ENCODE measurements at regions not wholly inside any gene's neighbourhood (a gene's known extent, or its start where the extent isn't known, plus 50 kb on each side); places are given as distances from the start of the nearest gene placed in this dataset.

- TF ChIP-seq EZH2phosphoT487 (IDR thresholded peaks at IDR 0.05; ENCODE audit: borderline replicate concordance, low read length) (no peak), CTCF (IDR thresholded peaks at IDR 0.05; ENCODE audit: low read depth, low read length, poor library complexity, severe bottlenecking) (no peak)
- Histone ChIP-seq H3K36me3 (ENCODE audit: control insufficient read depth, low read length) (no peaks in the 10 kb centered on the region), H3K4me1 (ENCODE audit: control insufficient read depth, low read length) (no peaks in the 10 kb centered on the region), H3K27ac (ENCODE audit: low read depth, low read length) (no peak overlapping the region), H4K20me1 (ENCODE audit: control insufficient read depth, insufficient read depth, low read depth, low read length) (no peaks in the 10 kb centered on the region), H3K79me2 (ENCODE audit: control insufficient read depth, low read length) (no peaks in the 10 kb centered on the region), H3F3A (ENCODE audit: control insufficient read depth, insufficient read depth) (no peaks in the 10 kb centered on the region), H3K4me3 (ENCODE audit: low read length) (no peak overlapping the region), H3K9me3 (ENCODE audit: control insufficient read depth, insufficient read depth, low read length) (no peaks in the 10 kb centered on the region), H3K4me2 (ENCODE audit: low read length) (no peak overlapping the region), H3K9me2 (replicated peaks; ENCODE audit: control insufficient read depth, low read length) (no peaks in the 10 kb centered on the region), H3K27me3 (ENCODE audit: control insufficient read depth, low read length) (no peaks in the 10 kb centered on the region)
These were observed 247.3 kb downstream of the DSEL start for GRCh38 chr18:67269206-67269605.

GRCh38 chr18:67268530-67268929 lies 248.0 kb downstream of the DSEL start:
- no peaks in the 10 kb centered on the region for H3K4me1 ChIP-seq (ENCODE audit: control insufficient read depth, low read length)
- H3K9me3 ChIP-seq (ENCODE audit: control insufficient read depth, insufficient read depth, low read length) = no peaks in the 10 kb centered on the region
- H3K27ac ChIP-seq (ENCODE audit: low read depth, low read length) = no peak overlapping the region
- TF ChIP-seq CTCF (IDR thresholded peaks at IDR 0.05; ENCODE audit: low read depth, low read length, poor library complexity, severe bottlenecking) = no peak
- TF ChIP-seq EZH2phosphoT487 (IDR thresholded peaks at IDR 0.05; ENCODE audit: borderline replicate concordance, low read length) = no peak
- no peaks in the 10 kb centered on the region for H4K20me1 ChIP-seq (ENCODE audit: control insufficient read depth, insufficient read depth, low read depth, low read length)
- H3K9me2 ChIP-seq (replicated peaks; ENCODE audit: control insufficient read depth, low read length) = no peaks in the 10 kb centered on the region
- no peaks in the 10 kb centered on the region for H3K36me3 ChIP-seq (ENCODE audit: control insufficient read depth, low read length)
- H3K27me3 ChIP-seq (ENCODE audit: control insufficient read depth, low read length) = no peaks in the 10 kb centered on the region
- H3K79me2 ChIP-seq (ENCODE audit: control insufficient read depth, low read length) = no peaks in the 10 kb centered on the region
- H3K4me3 ChIP-seq (ENCODE audit: low read length) = no peak overlapping the region
- no peaks in the 10 kb centered on the region for H3F3A ChIP-seq (ENCODE audit: control insufficient read depth, insufficient read depth)
- no peak overlapping the region for H3K4me2 ChIP-seq (ENCODE audit: low read length)

DNA sequence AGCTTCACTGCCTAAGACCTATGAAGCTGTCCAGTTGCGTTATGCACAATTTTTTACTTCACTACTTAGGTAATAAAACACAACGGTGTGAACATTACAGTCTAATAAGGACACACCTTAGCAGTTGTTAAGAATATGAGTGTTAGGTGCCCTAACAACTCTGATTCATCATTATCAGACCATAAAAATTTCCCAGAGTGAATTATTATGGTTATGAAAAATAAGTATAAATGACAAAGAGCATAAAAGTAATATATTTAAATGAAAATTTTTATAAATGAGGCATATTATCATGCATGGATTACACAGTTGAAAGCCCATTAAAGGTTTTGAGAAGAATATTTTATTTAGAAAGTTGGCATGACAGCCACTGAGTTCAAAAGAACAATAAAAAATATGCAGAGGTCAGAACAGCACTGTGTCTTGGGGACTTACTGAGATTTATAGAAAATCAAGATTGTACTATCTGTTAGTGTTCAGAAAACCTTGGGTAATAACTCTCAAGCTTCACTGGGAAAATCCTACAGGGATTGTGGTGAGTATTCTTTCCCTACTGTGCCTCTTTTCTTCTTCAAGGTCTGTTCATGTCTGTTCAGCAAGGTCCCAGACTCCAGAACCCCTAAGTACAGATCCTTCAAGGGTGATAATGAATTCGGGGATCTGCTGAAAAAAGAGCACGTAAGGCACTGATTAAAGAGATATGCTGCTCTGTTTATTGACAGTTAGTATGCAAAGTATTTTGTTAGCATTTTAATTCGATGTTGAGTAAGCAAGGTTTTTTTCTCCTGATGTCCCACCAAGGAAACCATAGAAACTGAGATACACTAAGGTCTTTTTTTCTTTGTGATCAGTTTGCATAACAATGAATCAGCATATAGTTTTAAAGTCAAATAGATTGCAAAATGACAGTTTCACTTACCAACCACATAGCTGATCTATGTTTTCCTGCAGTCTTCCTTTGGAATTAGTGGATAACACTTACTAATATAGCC lies 250.0 kb downstream of the DSEL start:
- H3K4me2 ChIP-seq (ENCODE audit: low read length) = no peak overlapping the region
- no peak overlapping the region for H3K4me3 ChIP-seq (ENCODE audit: low read length)
- H3K27ac ChIP-seq (ENCODE audit: low read depth, low read length) = no peak overlapping the region

More for the DNA sequence above, 250.0 kb downstream of the DSEL start:
- no peaks in the 10 kb centered on the region for H3K79me2 ChIP-seq (ENCODE audit: control insufficient read depth, low read length)
- no peaks in the 10 kb centered on the region for H3K36me3 ChIP-seq (ENCODE audit: control insufficient read depth, low read length)
- no peaks in the 10 kb centered on the region for H3K9me3 ChIP-seq (ENCODE audit: control insufficient read depth, insufficient read depth, low read length)
- no peaks in the 10 kb centered on the region for H4K20me1 ChIP-seq (ENCODE audit: control insufficient read depth, insufficient read depth, low read depth, low read length)
- TF ChIP-seq EZH2phosphoT487 (IDR thresholded peaks at IDR 0.05; ENCODE audit: borderline replicate concordance, low read length) (no peak), CTCF (IDR thresholded peaks at IDR 0.05; ENCODE audit: low read depth, low read length, poor library complexity, severe bottlenecking) (no peak)
- no peaks in the 10 kb centered on the region for H3K27me3 ChIP-seq (ENCODE audit: control insufficient read depth, low read length)
- no peaks in the 10 kb centered on the region for H3K9me2 ChIP-seq (replicated peaks; ENCODE audit: control insufficient read depth, low read length)
- no peaks in the 10 kb centered on the region for H3F3A ChIP-seq (ENCODE audit: control insufficient read depth, insufficient read depth)
- no peaks in the 10 kb centered on the region for H3K4me1 ChIP-seq (ENCODE audit: control insufficient read depth, low read length)
